Neural progenitor cell (in vitro differentiated cells): ENCODE measurements at regions not wholly inside any gene's neighbourhood (a gene's known extent, or its start where the extent isn't known, plus 50 kb on each side); places are given as distances from the start of the nearest gene placed in this dataset.
"Not testable (repeated sequence)": the region's sequence is repeated elsewhere in the genome, so short reads cannot be mapped to it uniquely, and the experiment has no call there.

ENCODE experiments used
- DNase-seq: peaks from one replicate; pipeline ENCODE4 v3.0.0-alpha.2; 2016; ENCODE audit warnings: low spot score
- H2AFZ ChIP-seq: fragments of 200-600 bp; sonication (generic); replicated peaks from 2 replicates; pipeline ENCODE4 v1.6.1; 2016; ENCODE audit warnings: antibody characterized with exemption
- H3F3A ChIP-seq: fragments of 200-600 bp; sonication (generic); 2 replicates; pipeline ENCODE4 v1.6.1; 2016; ENCODE audit warnings: antibody characterized with exemption, low read depth
- H3K27ac ChIP-seq: fragments of 200-600 bp; sonication (generic); 2 replicates; pipeline ENCODE4 v1.5.1; 2016; ENCODE audit warnings: mild to moderate bottlenecking
- H3K27me3 ChIP-seq: fragments of 200-600 bp; sonication (generic); 2 replicates; pipeline ENCODE4 v1.6.1; 2016; ENCODE audit warnings: mild to moderate bottlenecking, moderate library complexity
- H3K36me3 ChIP-seq: fragments of 200-600 bp; sonication (generic); 2 replicates; pipeline ENCODE4 v1.5.1; 2016
- H3K4me1 ChIP-seq: fragments of 200-600 bp; sonication (generic); 2 replicates; pipeline ENCODE4 v1.6.1; 2016; ENCODE audit warnings: mixed run types
- H3K4me2 ChIP-seq: fragments of 200-600 bp; sonication (generic); 2 replicates; pipeline ENCODE4 v1.6.1; 2016
- H3K4me3 ChIP-seq: fragments of 200-600 bp; sonication (generic); 2 replicates; pipeline ENCODE4 v1.5.1; 2016
- H3K79me2 ChIP-seq: fragments of 200-600 bp; sonication (generic); 2 replicates; pipeline ENCODE4 v1.6.1; 2016; ENCODE audit warnings: low read depth
- H3K9ac ChIP-seq: fragments of 200-600 bp; sonication (generic); 2 replicates; pipeline ENCODE4 v1.6.1; 2016
- H3K9me3 ChIP-seq: fragments of 200-600 bp; sonication (generic); 2 replicates; pipeline ENCODE4 v1.5.1; 2016; ENCODE audit warnings: low read depth
- H4K20me1 ChIP-seq: fragments of 200-600 bp; sonication (generic); 2 replicates; pipeline ENCODE4 v1.6.1; 2016; ENCODE audit warnings: low read depth
- H3K27ac Mint-ChIP-seq: 3 replicates; pipeline ENCODE4 v1.8.0; 2021; ENCODE audit warnings: mixed read lengths
- H3K27me3 Mint-ChIP-seq: 2 replicates; pipeline ENCODE4 v1.8.0; 2022; ENCODE audit warnings: low read depth, mild to moderate bottlenecking, inconsistent platforms, moderate library complexity, mixed read lengths; ENCODE audit not compliant: insufficient read depth
- H3K36me3 Mint-ChIP-seq: 3 replicates; pipeline ENCODE4 v1.8.0; 2021; ENCODE audit warnings: mixed read lengths
- H3K4me1 Mint-ChIP-seq: 3 replicates; pipeline ENCODE4 v1.8.0; 2021; ENCODE audit warnings: mixed read lengths
- H3K4me3 Mint-ChIP-seq: 3 replicates; pipeline ENCODE4 v1.8.0; 2021; ENCODE audit warnings: mild to moderate bottlenecking, moderate library complexity, mixed read lengths
- H3K9me3 Mint-ChIP-seq: 3 replicates; pipeline ENCODE4 v1.8.0; 2020; ENCODE audit warnings: mixed read lengths
- EZH2 ChIP-seq: fragments of 200-600 bp; sonication (generic); IDR thresholded peaks from 2 replicates; pipeline ENCODE4 v1.6.1; 2017; ENCODE audit warnings: antibody characterized with exemption, mild to moderate bottlenecking, moderate library complexity
- EZH2phosphoT487 ChIP-seq: fragments of 200-600 bp; sonication (generic); IDR thresholded peaks from 2 replicates; pipeline ENCODE4 v1.6.1; 2017; ENCODE audit warnings: antibody characterized with exemption
- TF ChIP-seq, protein P1 (sequence below): fragments of 200-600 bp; sonication (generic); IDR thresholded peaks from 2 replicates; pipeline ENCODE4 v1.5.1; 2017; ENCODE audit warnings: antibody characterized with exemption, mild to moderate bottlenecking

DNA sequence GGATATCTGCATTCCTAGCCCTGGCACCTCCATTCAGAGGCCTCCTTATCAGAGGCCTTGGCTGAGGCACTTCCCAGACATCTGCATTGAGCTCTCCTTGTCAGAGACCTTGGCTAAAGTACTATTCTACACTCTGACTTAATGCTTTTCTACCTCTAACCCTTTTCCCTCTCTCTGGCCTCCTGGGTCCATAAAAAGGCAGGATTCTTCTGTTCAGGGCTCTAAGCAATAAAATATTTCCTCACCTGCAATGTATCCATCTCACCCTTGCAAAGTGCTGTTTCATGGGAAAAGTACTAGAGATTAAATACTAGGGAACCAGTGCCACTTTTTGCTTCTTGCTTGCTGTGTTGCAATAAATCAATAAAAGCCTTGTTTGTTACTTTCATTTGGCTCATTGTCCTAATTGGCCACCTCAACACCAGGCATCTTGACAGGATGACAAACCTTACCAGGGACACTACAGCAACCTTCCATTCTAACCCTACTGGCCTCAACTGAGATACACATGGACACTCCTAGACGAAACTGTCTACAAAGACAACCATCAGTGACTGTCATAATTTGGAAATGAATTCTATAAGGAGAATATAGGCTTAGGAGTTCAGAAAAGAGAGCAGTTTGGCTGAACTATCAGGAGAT, 106.5 kb upstream of the SETMAR start:
- H3K4me3 Mint-ChIP-seq, result no peak overlapping the region
- no peak overlapping the region for H3K27ac ChIP-seq
- H2AFZ ChIP-seq, result no peak overlapping the region
- no peaks in the 10 kb centered on the region for H4K20me1 ChIP-seq
- no peak for DNase-seq
- H3K27me3 Mint-ChIP-seq, result no peaks in the 10 kb centered on the region
- no peaks in the 10 kb centered on the region for H3K36me3 Mint-ChIP-seq
- no peaks in the 10 kb centered on the region for H3K36me3 ChIP-seq
- H3K4me1 Mint-ChIP-seq, result peaks cover 15% of the 10 kb centered on the region
- no peak for TF ChIP-seq EZH2phosphoT487
- no peak for TF ChIP-seq EZH2
- TF ChIP-seq, protein P1, sequence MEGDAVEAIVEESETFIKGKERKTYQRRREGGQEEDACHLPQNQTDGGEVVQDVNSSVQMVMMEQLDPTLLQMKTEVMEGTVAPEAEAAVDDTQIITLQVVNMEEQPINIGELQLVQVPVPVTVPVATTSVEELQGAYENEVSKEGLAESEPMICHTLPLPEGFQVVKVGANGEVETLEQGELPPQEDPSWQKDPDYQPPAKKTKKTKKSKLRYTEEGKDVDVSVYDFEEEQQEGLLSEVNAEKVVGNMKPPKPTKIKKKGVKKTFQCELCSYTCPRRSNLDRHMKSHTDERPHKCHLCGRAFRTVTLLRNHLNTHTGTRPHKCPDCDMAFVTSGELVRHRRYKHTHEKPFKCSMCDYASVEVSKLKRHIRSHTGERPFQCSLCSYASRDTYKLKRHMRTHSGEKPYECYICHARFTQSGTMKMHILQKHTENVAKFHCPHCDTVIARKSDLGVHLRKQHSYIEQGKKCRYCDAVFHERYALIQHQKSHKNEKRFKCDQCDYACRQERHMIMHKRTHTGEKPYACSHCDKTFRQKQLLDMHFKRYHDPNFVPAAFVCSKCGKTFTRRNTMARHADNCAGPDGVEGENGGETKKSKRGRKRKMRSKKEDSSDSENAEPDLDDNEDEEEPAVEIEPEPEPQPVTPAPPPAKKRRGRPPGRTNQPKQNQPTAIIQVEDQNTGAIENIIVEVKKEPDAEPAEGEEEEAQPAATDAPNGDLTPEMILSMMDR, result no peak
- no peak overlapping the region for H3K4me2 ChIP-seq
- H3F3A ChIP-seq, result no peaks in the 10 kb centered on the region
- H3K4me3 ChIP-seq, result no peak overlapping the region
- no peaks in the 10 kb centered on the region for H3K27me3 ChIP-seq
- H3K4me1 ChIP-seq, result no peaks in the 10 kb centered on the region
- no peak overlapping the region for H3K27ac Mint-ChIP-seq
- H3K9ac ChIP-seq, result no peak overlapping the region
- no peaks in the 10 kb centered on the region for H3K9me3 Mint-ChIP-seq
- peaks cover 6% of the 10 kb centered on the region for H3K9me3 ChIP-seq
- H3K79me2 ChIP-seq, result no peaks in the 10 kb centered on the region

GRCh38 chr3:4197670-4198069, 105.5 kb upstream of the SETMAR start:
- peaks cover 15% of the 10 kb centered on the region for H3K4me1 Mint-ChIP-seq
- H3K27ac ChIP-seq, result no peak overlapping the region
- H3K36me3 ChIP-seq, result no peaks in the 10 kb centered on the region
- no peak overlapping the region for H3K9ac ChIP-seq
- no peaks in the 10 kb centered on the region for H3K4me1 ChIP-seq
- H3F3A ChIP-seq, result no peaks in the 10 kb centered on the region
- peaks cover 2% of the 10 kb centered on the region for H3K9me3 ChIP-seq
- no peak overlapping the region for H3K4me2 ChIP-seq
- no peaks in the 10 kb centered on the region for H3K36me3 Mint-ChIP-seq
- H2AFZ ChIP-seq, result no peak overlapping the region
- no peak overlapping the region for H3K27ac Mint-ChIP-seq
- no peak for TF ChIP-seq EZH2
- no peak for TF ChIP-seq EZH2phosphoT487
- TF ChIP-seq, protein P1, result no peak
- H3K27me3 Mint-ChIP-seq, result no peaks in the 10 kb centered on the region
- H3K79me2 ChIP-seq, result no peaks in the 10 kb centered on the region
- no peaks in the 10 kb centered on the region for H4K20me1 ChIP-seq
- no peak overlapping the region for H3K4me3 ChIP-seq
- H3K4me3 Mint-ChIP-seq, result no peak overlapping the region
- DNase-seq, result no peak
- no peaks in the 10 kb centered on the region for H3K9me3 Mint-ChIP-seq
- no peaks in the 10 kb centered on the region for H3K27me3 ChIP-seq

DNA sequence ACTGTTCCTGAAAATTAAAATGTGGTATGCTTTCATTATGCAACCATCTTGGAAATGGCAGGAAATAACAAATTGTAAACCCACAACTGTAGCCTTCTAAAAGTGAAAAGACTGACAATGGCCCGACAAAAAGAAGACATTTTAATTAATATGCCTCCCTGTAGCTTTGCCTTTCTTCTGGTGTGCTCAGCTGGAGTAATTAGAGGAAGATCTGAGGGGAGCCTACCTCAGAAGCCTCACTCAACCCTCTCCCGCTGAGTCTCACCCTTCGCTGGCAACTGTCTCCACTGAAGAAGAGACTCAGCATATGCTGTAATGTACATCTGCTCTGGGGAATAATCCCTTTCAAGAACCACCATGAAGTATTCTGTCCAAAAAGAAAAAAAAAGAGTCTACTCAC, 104.7 kb upstream of the SETMAR start:
- H3K4me1 Mint-ChIP-seq, result peaks cover 15% of the 10 kb centered on the region
- Histone ChIP-seq H3K9me3 (no peaks in the 10 kb centered on the region), H4K20me1 (no peaks in the 10 kb centered on the region), H2AFZ (no peak overlapping the region), H3K9ac (no peak overlapping the region), H3K27me3 (no peaks in the 10 kb centered on the region), H3K4me3 (no peak overlapping the region), H3K27ac (no peak overlapping the region), H3K4me2 (no peak overlapping the region), H3K4me1 (no peaks in the 10 kb centered on the region), H3K36me3 (no peaks in the 10 kb centered on the region), H3K79me2 (no peaks in the 10 kb centered on the region), H3F3A (no peaks in the 10 kb centered on the region)
- no peaks in the 10 kb centered on the region for H3K9me3 Mint-ChIP-seq
- no peaks in the 10 kb centered on the region for H3K27me3 Mint-ChIP-seq
- H3K4me3 Mint-ChIP-seq, result no peak overlapping the region
- H3K27ac Mint-ChIP-seq, result no peak overlapping the region
- no peak for DNase-seq
- no peaks in the 10 kb centered on the region for H3K36me3 Mint-ChIP-seq
- TF ChIP-seq EZH2 (no peak), EZH2phosphoT487 (no peak)
- TF ChIP-seq, protein P1, result no peak

DNA sequence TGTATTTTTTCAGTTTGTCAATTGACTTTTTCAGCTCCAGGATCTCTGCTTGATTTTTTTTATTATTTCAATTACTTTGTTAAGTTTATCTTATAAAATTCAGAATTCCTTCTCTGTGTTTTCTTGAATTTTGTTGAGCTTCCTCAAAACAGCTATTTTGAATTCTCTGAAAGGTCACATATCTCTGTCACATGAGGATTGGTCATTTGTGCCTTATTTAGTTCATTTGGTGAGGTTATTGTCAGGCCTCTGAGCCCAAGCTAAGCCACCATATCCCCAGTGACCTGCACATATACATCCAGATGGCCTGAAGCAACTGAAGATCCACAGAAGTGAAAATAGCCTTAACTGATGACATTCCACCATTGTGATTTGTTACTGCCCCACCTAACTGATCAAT, 98.4 kb upstream of the SETMAR start:
- H3K4me3 ChIP-seq, H3K9ac ChIP-seq, H3K4me3 Mint-ChIP-seq, H3K27me3 Mint-ChIP-seq, H3F3A ChIP-seq, H3K27ac ChIP-seq, H3K27ac Mint-ChIP-seq, H3K36me3 Mint-ChIP-seq, H4K20me1 ChIP-seq, H3K27me3 ChIP-seq, H2AFZ ChIP-seq, H3K79me2 ChIP-seq, H3K4me1 Mint-ChIP-seq, H3K4me1 ChIP-seq, H3K9me3 ChIP-seq, H3K4me2 ChIP-seq, H3K36me3 ChIP-seq, DNase-seq, H3K9me3 Mint-ChIP-seq: not testable (repeated sequence)
